VCaP (cell line): ENCODE measurements at regions not wholly inside any gene's neighbourhood (a gene's known extent, or its start where the extent isn't known, plus 50 kb on each side); places are given as distances from the start of the nearest gene placed in this dataset.

ENCODE experiments used
- H3K27ac ChIP-seq: fragments of 450-650 bp; 2 replicates; pipeline ENCODE4 v1.5.1; 2017
- CTCF ChIP-seq: fragments of 450-650 bp; conservative IDR thresholded peaks from 2 replicates; pipeline ENCODE4 v1.5.1; 2017; ENCODE audit warnings: mild to moderate bottlenecking, moderate library complexity

- no peak for TF ChIP-seq CTCF
- peak overlapping the region; percentile 82 for H3K27ac ChIP-seq
Measured at GRCh38 chr4:54942721-54943120, 182.7 kb downstream of the KDR start.

GRCh38 chr4:54941994-54942552, 183.3 kb downstream of the KDR start:
- TF ChIP-seq CTCF = no peak
- peak overlapping the region; percentile 82 for H3K27ac ChIP-seq

GRCh38 chr4:54940996-54941865, 184.2 kb downstream of the KDR start:
- no peak for TF ChIP-seq CTCF
- H3K27ac ChIP-seq = peak overlapping the region; percentile 82

- TF ChIP-seq CTCF = no peak
- H3K27ac ChIP-seq = peak overlapping the region; percentile 42
Measured at GRCh38 chr4:54937501-54937900, 187.9 kb downstream of the KDR start.

- no peak for TF ChIP-seq CTCF
- H3K27ac ChIP-seq = no peak overlapping the region
Measured at GRCh38 chr4:54933579-54933978, 191.8 kb downstream of the KDR start.

- TF ChIP-seq CTCF = no peak
- no peak overlapping the region for H3K27ac ChIP-seq
Measured at GRCh38 chr4:54930226-54930625, 195.2 kb downstream of the KDR start.

- H3K27ac ChIP-seq = no peak overlapping the region
Measured at GRCh38 chr4:54929459-54929858, 195.9 kb downstream of the KDR start.

More at GRCh38 chr4:54929459-54929858, 195.9 kb downstream of the KDR start:
- TF ChIP-seq CTCF = no peak
